ENCODE measurements at regions not wholly inside any gene's neighbourhood (a gene's known extent, or its start where the extent isn't known, plus 50 kb on each side); places are given as distances from the start of the nearest gene placed in this dataset.

DNA sequence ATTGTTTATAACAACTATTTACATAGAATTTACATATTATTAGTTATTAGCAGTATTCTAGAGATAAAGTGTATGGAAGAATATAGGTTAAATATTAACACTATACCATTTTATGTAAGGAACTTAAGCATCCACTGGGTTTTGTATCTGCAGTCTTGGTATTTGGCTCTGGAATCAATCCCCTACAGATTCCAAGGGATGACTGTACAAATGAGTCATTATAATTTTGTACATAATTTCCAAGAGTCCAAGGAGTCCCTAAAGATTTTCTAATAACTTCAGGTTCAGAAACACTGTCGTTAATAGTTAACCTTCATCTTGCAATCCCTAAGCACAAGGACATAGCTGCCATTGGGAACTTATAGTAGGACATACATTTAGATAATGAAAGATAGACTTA is 254.8 kb upstream of the PDE4D start:
- ATAC-seq (replicated peaks in 1 of 4) (no peak), DNase-seq (no peak)
- Mint-ChIP-seq H3K27ac (no peak overlapping the region), H3K4me1 (no peaks in the 10 kb centered on the region), H3K4me3 (no peak overlapping the region), H3K9me3 (peaks cover 7 to 24% (median 10%) of the 10 kb centered on the region in 3 donors), H3K36me3 (no peaks in the 10 kb centered on the region), H3K27me3 (no peaks in the 10 kb centered on the region)
- no CpG with 5 or more reads among the region's 1 CpG for WGBS (ENCODE audit: insufficient coverage)
- Histone ChIP-seq H3K27ac (ENCODE audit: low read length) (no peak overlapping the region), H3K4me1 (ENCODE audit: control insufficient read depth in 1 of 2, extremely low read depth in 1 of 2, insufficient read depth in 2 of 2, low read length in 2 of 2) (no peaks in the 10 kb centered on the region), H3K36me3 (ENCODE audit: control insufficient read depth in 2 of 2, extremely low read depth in 1 of 2, insufficient read depth in 1 of 2, low read length in 1 of 2) (no peaks in the 10 kb centered on the region), H3K9me3 (no peaks in the 10 kb centered on the region), H3K27me3 (replicated peaks in 1 of 2; ENCODE audit: control insufficient read depth in 2 of 2, extremely low read depth in 1 of 2, insufficient read depth in 2 of 2, low read length in 1 of 2) (no peaks in the 10 kb centered on the region), H3K4me3 (ENCODE audit: control insufficient read depth in 1 of 2, extremely low read depth in 1 of 2, low read length in 1 of 2) (no peak overlapping the region)
- CTCF ChIA-PET = no interaction called here
- POLR2A ChIA-PET = no interaction called here

DNA sequence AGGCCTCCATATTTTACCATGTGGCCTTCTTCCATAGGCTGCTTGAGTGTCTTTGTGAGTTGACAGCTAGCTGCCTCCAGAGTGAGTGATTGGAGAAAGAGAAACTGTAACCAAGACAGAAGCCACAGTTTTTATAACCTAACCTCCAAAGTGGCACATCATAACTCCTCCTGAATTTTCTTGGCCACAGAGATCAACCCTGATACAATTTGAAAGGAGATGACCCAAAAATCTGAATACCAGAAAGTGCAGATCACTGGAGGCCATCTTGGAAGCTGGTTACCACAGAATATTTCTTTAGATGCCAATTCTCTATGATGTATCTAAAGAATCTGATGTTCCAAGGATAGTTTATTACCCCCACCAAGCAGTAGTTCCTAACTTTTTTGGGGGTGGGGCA is 254.3 kb upstream of the PDE4D start:
- Histone ChIP-seq H3K4me3 (ENCODE audit: control insufficient read depth in 1 of 2, extremely low read depth in 1 of 2, low read length in 1 of 2) (no peak overlapping the region), H3K9me3 (no peaks in the 10 kb centered on the region), H3K27me3 (replicated peaks in 1 of 2; ENCODE audit: control insufficient read depth in 2 of 2, extremely low read depth in 1 of 2, insufficient read depth in 2 of 2, low read length in 1 of 2) (no peaks in the 10 kb centered on the region), H3K4me1 (ENCODE audit: control insufficient read depth in 1 of 2, extremely low read depth in 1 of 2, insufficient read depth in 2 of 2, low read length in 2 of 2) (no peaks in the 10 kb centered on the region), H3K36me3 (ENCODE audit: control insufficient read depth in 2 of 2, extremely low read depth in 1 of 2, insufficient read depth in 1 of 2, low read length in 1 of 2) (no peaks in the 10 kb centered on the region), H3K27ac (ENCODE audit: low read length) (no peak overlapping the region)
- peaks cover 7 to 20% (median 10%) of the 10 kb centered on the region in 3 donors for H3K9me3 Mint-ChIP-seq
- ChIA-PET POLR2A (no interaction called here), CTCF (no interaction called here)
- ATAC-seq (replicated peaks in 1 of 4) (no peak), DNase-seq (no peak)
- H3K27me3 Mint-ChIP-seq = no peaks in the 10 kb centered on the region
- H3K36me3 Mint-ChIP-seq = no peaks in the 10 kb centered on the region
- H3K4me3 Mint-ChIP-seq = no peak overlapping the region
- no peaks in the 10 kb centered on the region for H3K4me1 Mint-ChIP-seq
- H3K27ac Mint-ChIP-seq = no peak overlapping the region

DNA sequence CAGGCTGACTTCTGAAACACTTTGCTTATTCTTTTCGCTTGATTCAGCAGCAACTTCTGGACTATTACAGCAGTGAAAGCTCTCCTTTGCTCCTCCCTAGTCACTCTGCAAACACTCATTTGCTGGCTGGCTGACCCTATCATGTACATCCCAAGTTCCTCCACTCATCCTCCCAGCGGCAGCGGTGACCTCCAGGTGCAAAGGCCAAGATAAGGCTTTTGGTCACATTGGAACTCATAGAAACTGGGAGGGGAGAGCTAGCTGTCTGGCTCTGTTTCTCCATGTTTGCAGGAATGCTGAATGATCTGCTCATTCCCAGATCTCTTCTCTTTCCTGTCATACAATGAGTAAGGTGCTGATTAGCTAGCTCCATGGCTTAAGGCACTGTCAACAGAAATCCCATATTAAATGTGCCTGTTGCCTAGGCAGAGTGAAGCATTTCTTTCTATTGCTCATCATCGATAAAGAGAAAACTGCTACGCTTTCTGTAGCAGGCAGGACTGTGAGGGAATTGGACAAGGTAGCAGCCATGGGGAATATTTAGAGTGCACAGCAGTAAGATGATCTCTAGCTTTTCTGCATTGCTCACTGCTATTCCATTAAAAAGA is 250.5 kb upstream of the PDE4D start:
- Mint-ChIP-seq H3K27me3 (no peaks in the 10 kb centered on the region), H3K36me3 (no peaks in the 10 kb centered on the region), H3K9me3 (peaks cover 5 to 11% (median 11%) of the 10 kb centered on the region in 3 donors), H3K4me3 (no peak overlapping the region), H3K4me1 (no peaks in the 10 kb centered on the region), H3K27ac (no peak overlapping the region)
- POLR2A ChIA-PET = no interaction called here
- 67% methylated on average over 1 of the region's 5 CpGs for WGBS (ENCODE audit: insufficient coverage)
- Histone ChIP-seq H3K27me3 (replicated peaks in 1 of 2; ENCODE audit: control insufficient read depth in 2 of 2, extremely low read depth in 1 of 2, insufficient read depth in 2 of 2, low read length in 1 of 2) (no peaks in the 10 kb centered on the region), H3K9me3 (no peaks in the 10 kb centered on the region), H3K36me3 (ENCODE audit: control insufficient read depth in 2 of 2, extremely low read depth in 1 of 2, insufficient read depth in 1 of 2, low read length in 1 of 2) (no peaks in the 10 kb centered on the region), H3K4me3 (ENCODE audit: control insufficient read depth in 1 of 2, extremely low read depth in 1 of 2, low read length in 1 of 2) (no peak overlapping the region), H3K4me1 (ENCODE audit: control insufficient read depth in 1 of 2, extremely low read depth in 1 of 2, insufficient read depth in 2 of 2, low read length in 2 of 2) (no peaks in the 10 kb centered on the region), H3K27ac (ENCODE audit: low read length) (no peak overlapping the region)
- CTCF ChIA-PET = interaction anchor here in 1 of 2 donors (0.6 kb wide), 1 partner anchor 16 kb away, joined by 3 read pairs; no protein-coding TSS in a partner anchor
- ATAC-seq (replicated peaks in 1 of 4) (no peak), DNase-seq (no peak)

GRCh38 chr5:60141119-60141518 is 247.6 kb upstream of the PDE4D start:
- no peaks in the 10 kb centered on the region for H3K4me1 ChIP-seq (ENCODE audit: control insufficient read depth in 1 of 2, extremely low read depth in 1 of 2, insufficient read depth in 2 of 2, low read length in 2 of 2)
- H3K27ac Mint-ChIP-seq = no peak overlapping the region
- ChIA-PET POLR2A (no interaction called here), CTCF (interaction anchor here in 1 of 2 donors (0.6 kb wide), 1 partner anchor 84 kb away, joined by 3 read pairs; no protein-coding TSS in a partner anchor)
- H3K27me3 ChIP-seq (replicated peaks in 1 of 2; ENCODE audit: control insufficient read depth in 2 of 2, extremely low read depth in 1 of 2, insufficient read depth in 2 of 2, low read length in 1 of 2) = no peaks in the 10 kb centered on the region
- no CpG with 5 or more reads among the region's 2 CpGs for WGBS (ENCODE audit: insufficient coverage)
- no peak overlapping the region for H3K4me3 Mint-ChIP-seq
- H3K9me3 ChIP-seq = no peaks in the 10 kb centered on the region
- H3K9me3 Mint-ChIP-seq = peaks cover 4 to 6% (median 5%) of the 10 kb centered on the region in 3 donors
- H3K36me3 ChIP-seq (ENCODE audit: control insufficient read depth in 2 of 2, extremely low read depth in 1 of 2, insufficient read depth in 1 of 2, low read length in 1 of 2) = no peaks in the 10 kb centered on the region
- ATAC-seq (replicated peaks in 1 of 4) (no peak), DNase-seq (no peak)
- no peaks in the 10 kb centered on the region for H3K4me1 Mint-ChIP-seq
- no peaks in the 10 kb centered on the region for H3K27me3 Mint-ChIP-seq
- H3K27ac ChIP-seq (ENCODE audit: low read length) = no peak overlapping the region
- H3K4me3 ChIP-seq (ENCODE audit: control insufficient read depth in 1 of 2, extremely low read depth in 1 of 2, low read length in 1 of 2) = no peak overlapping the region
- no peaks in the 10 kb centered on the region for H3K36me3 Mint-ChIP-seq

GRCh38 chr5:60136841-60137240 is 243.3 kb upstream of the PDE4D start:
- no CpG with 5 or more reads among the region's 1 CpG for WGBS (ENCODE audit: insufficient coverage)
- Histone ChIP-seq H3K9me3 (no peaks in the 10 kb centered on the region), H3K27me3 (replicated peaks in 1 of 2; ENCODE audit: control insufficient read depth in 2 of 2, extremely low read depth in 1 of 2, insufficient read depth in 2 of 2, low read length in 1 of 2) (no peaks in the 10 kb centered on the region), H3K4me1 (ENCODE audit: control insufficient read depth in 1 of 2, extremely low read depth in 1 of 2, insufficient read depth in 2 of 2, low read length in 2 of 2) (no peaks in the 10 kb centered on the region), H3K4me3 (ENCODE audit: control insufficient read depth in 1 of 2, extremely low read depth in 1 of 2, low read length in 1 of 2) (no peak overlapping the region), H3K36me3 (ENCODE audit: control insufficient read depth in 2 of 2, extremely low read depth in 1 of 2, insufficient read depth in 1 of 2, low read length in 1 of 2) (no peaks in the 10 kb centered on the region), H3K27ac (ENCODE audit: low read length) (no peak overlapping the region)
- Mint-ChIP-seq H3K9me3 (peaks cover 2 to 6% (median 3%) of the 10 kb centered on the region in 3 donors), H3K4me3 (no peak overlapping the region), H3K4me1 (no peaks in the 10 kb centered on the region), H3K27me3 (no peaks in the 10 kb centered on the region), H3K27ac (no peak overlapping the region), H3K36me3 (no peaks in the 10 kb centered on the region)
- POLR2A ChIA-PET = no interaction called here
- CTCF ChIA-PET = no interaction called here
- no peak for DNase-seq
- no peak for ATAC-seq (replicated peaks in 1 of 4)

GRCh38 chr5:60131504-60131903 is 238.0 kb upstream of the PDE4D start:
- DNase-seq = no peak
- no peaks in the 10 kb centered on the region for H3K4me1 Mint-ChIP-seq
- no peak overlapping the region for H3K4me3 Mint-ChIP-seq
- ChIA-PET POLR2A (no interaction called here), CTCF (no interaction called here)
- no peaks in the 10 kb centered on the region for H3K36me3 Mint-ChIP-seq
- no CpG with 5 or more reads among the region's 1 CpG for WGBS (ENCODE audit: insufficient coverage)
- Histone ChIP-seq H3K9me3 (no peaks in the 10 kb centered on the region), H3K27me3 (replicated peaks in 1 of 2; ENCODE audit: control insufficient read depth in 2 of 2, extremely low read depth in 1 of 2, insufficient read depth in 2 of 2, low read length in 1 of 2) (no peaks in the 10 kb centered on the region), H3K27ac (ENCODE audit: low read length) (no peak overlapping the region), H3K4me3 (ENCODE audit: control insufficient read depth in 1 of 2, extremely low read depth in 1 of 2, low read length in 1 of 2) (no peak overlapping the region), H3K4me1 (ENCODE audit: control insufficient read depth in 1 of 2, extremely low read depth in 1 of 2, insufficient read depth in 2 of 2, low read length in 2 of 2) (no peaks in the 10 kb centered on the region), H3K36me3 (ENCODE audit: control insufficient read depth in 2 of 2, extremely low read depth in 1 of 2, insufficient read depth in 1 of 2, low read length in 1 of 2) (no peaks in the 10 kb centered on the region)
- no peak overlapping the region for H3K27ac Mint-ChIP-seq
- no peak for ATAC-seq (replicated peaks in 1 of 4)
- H3K9me3 Mint-ChIP-seq = peaks cover 5 to 7% (median 5%) of the 10 kb centered on the region in 3 donors
- H3K27me3 Mint-ChIP-seq = no peaks in the 10 kb centered on the region

DNA sequence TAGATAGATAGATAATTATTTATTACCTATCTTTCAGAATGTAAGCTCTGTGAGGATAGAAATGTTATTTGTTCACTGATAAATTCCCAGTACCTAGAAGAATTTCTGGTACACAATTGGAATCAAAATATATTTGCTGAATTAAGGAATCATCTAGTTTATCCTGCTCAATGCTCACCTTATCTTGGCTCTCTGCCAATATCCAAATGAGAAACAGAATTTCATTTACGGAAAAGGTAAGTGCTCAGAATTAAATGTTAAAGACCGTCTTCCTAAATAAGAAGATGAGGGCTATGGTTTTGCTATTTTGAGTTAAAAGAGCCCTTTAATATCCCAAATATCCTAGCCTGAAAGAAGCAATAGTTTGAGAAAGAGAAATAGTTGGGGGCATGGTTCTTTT is 232.1 kb upstream of the PDE4D start:
- H3K9me3 ChIP-seq = no peaks in the 10 kb centered on the region
- no CpG with 5 or more reads among the region's 2 CpGs for WGBS (ENCODE audit: insufficient coverage)
- no peaks in the 10 kb centered on the region for H3K27me3 ChIP-seq (replicated peaks in 1 of 2; ENCODE audit: control insufficient read depth in 2 of 2, extremely low read depth in 1 of 2, insufficient read depth in 2 of 2, low read length in 1 of 2)
- Mint-ChIP-seq H3K4me1 (no peaks in the 10 kb centered on the region), H3K27ac (no peak overlapping the region), H3K36me3 (no peaks in the 10 kb centered on the region), H3K9me3 (peaks cover 8 to 18% (median 9%) of the 10 kb centered on the region in 3 donors), H3K27me3 (no peaks in the 10 kb centered on the region), H3K4me3 (no peak overlapping the region)
- no peak for ATAC-seq (replicated peaks in 1 of 4)
- CTCF ChIA-PET = no interaction called here
- H3K27ac ChIP-seq (ENCODE audit: low read length) = no peak overlapping the region
- POLR2A ChIA-PET = no interaction called here
- H3K4me3 ChIP-seq (ENCODE audit: control insufficient read depth in 1 of 2, extremely low read depth in 1 of 2, low read length in 1 of 2) = no peak overlapping the region
- no peaks in the 10 kb centered on the region for H3K4me1 ChIP-seq (ENCODE audit: control insufficient read depth in 1 of 2, extremely low read depth in 1 of 2, insufficient read depth in 2 of 2, low read length in 2 of 2)
- no peaks in the 10 kb centered on the region for H3K36me3 ChIP-seq (ENCODE audit: control insufficient read depth in 2 of 2, extremely low read depth in 1 of 2, insufficient read depth in 1 of 2, low read length in 1 of 2)
- DNase-seq = no peak
